Fibroblast of lung (primary cell): ENCODE measurements at regions not wholly inside any gene's neighbourhood (a gene's known extent, or its start where the extent isn't known, plus 50 kb on each side); places are given as distances from the start of the nearest gene placed in this dataset.

Experiments used
- DNase-seq, 2 donors: peaks; one replicate each; pipeline versions ENCODE4 v3.0.0 to v3.0.0-alpha.2; 2010; ENCODE audit warnings: low read depth in 2 of 2
- H2AFZ ChIP-seq: 2 replicates; pipeline ENCODE4 v1.5.1; 2012; ENCODE audit warnings: low read length, control low read depth, inconsistent platforms
- H3K27ac ChIP-seq: 2 replicates; pipeline ENCODE4 v1.5.1; 2011; ENCODE audit warnings: low read length, control low read depth; ENCODE audit not compliant: insufficient read depth
- H3K27me3 ChIP-seq: 2 replicates; pipeline ENCODE4 v1.5.1; 2011; ENCODE audit warnings: mild to moderate bottlenecking, low read length; ENCODE audit not compliant: control insufficient read depth, insufficient read depth
- H3K36me3 ChIP-seq: 2 replicates; pipeline ENCODE4 v1.5.1; 2011; ENCODE audit warnings: low read length; ENCODE audit not compliant: control insufficient read depth, insufficient read depth
- H3K4me1 ChIP-seq: 2 replicates; pipeline ENCODE4 v1.5.1; 2011; ENCODE audit warnings: low read length; ENCODE audit not compliant: control insufficient read depth, insufficient read depth; ENCODE audit errors: extremely low read depth
- H3K4me2 ChIP-seq: 2 replicates; pipeline ENCODE4 v1.5.1; 2011; ENCODE audit warnings: low read length, control low read depth; ENCODE audit not compliant: insufficient read depth; ENCODE audit errors: extremely low read depth
- H3K4me3 ChIP-seq, 4 experiments: fragments of 200-600 bp in 1 of 4; sonication (generic) in 1 of 4; replicated peaks in 1 of 4; 2 replicates each; pipeline ENCODE4 v1.5.1; 2011 to 2016; ENCODE audit warnings: low read length in 4 of 4, low read depth in 3 of 4, mild to moderate bottlenecking in 3 of 4, control low read depth in 2 of 4, inconsistent platforms in 1 of 4, mixed read lengths in 1 of 4; ENCODE audit not compliant: insufficient read depth in 1 of 4; ENCODE audit errors: control extremely low read depth in 1 of 4
- H3K79me2 ChIP-seq: 2 replicates; pipeline ENCODE4 v1.5.1; 2012; ENCODE audit warnings: mild to moderate bottlenecking, low read length, inconsistent platforms; ENCODE audit not compliant: control insufficient read depth, insufficient read depth
- H3K9ac ChIP-seq: 2 replicates; pipeline ENCODE4 v1.5.1; 2011; ENCODE audit warnings: mild to moderate bottlenecking, low read length, control low read depth; ENCODE audit not compliant: insufficient read depth
- H3K9me3 ChIP-seq: 2 replicates; pipeline ENCODE4 v1.5.1; 2012; ENCODE audit warnings: low read depth, low read length; ENCODE audit not compliant: control insufficient read depth, insufficient read depth
- H4K20me1 ChIP-seq: 2 replicates; pipeline ENCODE4 v1.5.1; 2011; ENCODE audit warnings: low read length; ENCODE audit not compliant: control insufficient read depth, insufficient read depth; ENCODE audit errors: extremely low read depth
- CTCF ChIP-seq, 2 donors: IDR thresholded peaks in 1 of 2; conservative IDR thresholded peaks in 1 of 2; 1 replicate in 1 of 2; 2 replicates in 1 of 2; pipeline ENCODE4 v1.5.1; 2011 to 2012; ENCODE audit warnings: low read length in 2 of 2, control low read depth in 1 of 2, inconsistent platforms in 1 of 2, low read depth in 1 of 2, mild to moderate bottlenecking in 1 of 2
- EZH2 ChIP-seq: IDR thresholded peaks from 2 replicates; pipeline ENCODE4 v1.5.1; 2012; ENCODE audit warnings: low read length, control low read depth, mild to moderate bottlenecking; ENCODE audit errors: missing control alignments

- H2AFZ ChIP-seq, result no peak overlapping the region
- no peaks in the 10 kb centered on the region for H4K20me1 ChIP-seq
- no peak overlapping the region for H3K4me3 ChIP-seq
- H3K4me2 ChIP-seq, result no peak overlapping the region
- TF ChIP-seq CTCF (conservative IDR thresholded peaks at IDR 0.05 in 1 of 2, IDR thresholded peaks at IDR 0.05 in 1 of 2; ENCODE audit: low read depth in 1 of 2, low read length in 2 of 2) (no peak), EZH2 (no peak)
- H3K27ac ChIP-seq, result no peak overlapping the region
- H3K9ac ChIP-seq, result no peak overlapping the region
- no peaks in the 10 kb centered on the region for H3K79me2 ChIP-seq
- H3K4me1 ChIP-seq, result no peaks in the 10 kb centered on the region
- DNase-seq, result no peak
- H3K9me3 ChIP-seq, result no peaks in the 10 kb centered on the region
- no peaks in the 10 kb centered on the region for H3K27me3 ChIP-seq
- no peaks in the 10 kb centered on the region for H3K36me3 ChIP-seq
These were observed 232.4 kb upstream of the CTSO start for GRCh38 chr4:156186111-156186510.

DNA sequence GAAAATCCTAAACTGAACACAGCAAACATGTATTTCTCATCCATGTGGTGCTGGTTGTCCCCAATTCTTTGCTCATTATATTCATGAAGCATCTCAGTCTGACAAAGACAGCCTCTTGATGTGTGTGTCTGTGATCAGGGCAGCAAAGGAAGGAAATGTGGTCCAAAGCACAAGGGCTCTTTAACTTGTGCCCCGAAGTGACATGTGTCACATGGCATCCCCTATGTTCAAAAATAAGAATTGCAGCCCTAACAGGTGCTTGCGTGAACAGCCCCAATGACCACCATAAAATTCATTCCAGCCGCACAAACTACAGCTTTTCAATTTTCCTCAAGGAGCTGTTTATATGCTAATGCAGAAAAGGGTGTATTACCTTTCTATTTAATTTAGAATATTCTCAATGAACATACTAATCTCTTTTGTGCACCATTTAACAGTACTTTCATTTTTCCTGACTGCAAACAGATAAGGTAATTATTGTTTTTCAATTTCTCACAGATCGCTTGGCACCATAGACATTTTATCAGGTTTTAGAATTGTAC, 231.9 kb upstream of the CTSO start:
- no peak overlapping the region for H2AFZ ChIP-seq
- no peak overlapping the region for H3K9ac ChIP-seq
- TF ChIP-seq CTCF (conservative IDR thresholded peaks at IDR 0.05 in 1 of 2, IDR thresholded peaks at IDR 0.05 in 1 of 2; ENCODE audit: low read depth in 1 of 2, low read length in 2 of 2) (no peak), EZH2 (no peak)
- H4K20me1 ChIP-seq, result no peaks in the 10 kb centered on the region
- no peak overlapping the region for H3K4me3 ChIP-seq
- no peaks in the 10 kb centered on the region for H3K27me3 ChIP-seq
- no peaks in the 10 kb centered on the region for H3K79me2 ChIP-seq
- H3K9me3 ChIP-seq, result no peaks in the 10 kb centered on the region
- no peaks in the 10 kb centered on the region for H3K36me3 ChIP-seq
- H3K27ac ChIP-seq, result no peak overlapping the region
- DNase-seq, result no peak
- no peaks in the 10 kb centered on the region for H3K4me1 ChIP-seq
- H3K4me2 ChIP-seq, result no peak overlapping the region

DNA sequence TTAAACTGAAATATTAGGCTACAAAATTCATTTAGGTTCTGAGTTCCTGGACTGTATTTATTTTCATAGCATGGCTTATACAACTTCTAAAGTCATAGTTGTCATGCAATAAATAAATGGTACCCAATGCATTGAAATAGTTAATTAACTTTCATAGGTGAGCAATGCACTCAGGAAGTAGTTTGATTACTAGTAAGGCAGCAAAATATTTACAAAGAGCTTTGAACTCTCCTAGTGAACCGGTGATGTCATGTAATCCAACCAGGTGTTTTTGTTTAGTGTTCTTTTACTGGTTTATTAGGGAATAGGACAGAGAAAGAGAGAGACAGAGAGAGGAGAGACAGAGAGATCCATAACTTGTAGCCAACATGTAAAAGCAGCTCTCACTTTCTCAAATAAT, 228.6 kb upstream of the CTSO start:
- no peak for TF ChIP-seq CTCF (conservative IDR thresholded peaks at IDR 0.05 in 1 of 2, IDR thresholded peaks at IDR 0.05 in 1 of 2; ENCODE audit: low read depth in 1 of 2, low read length in 2 of 2)
- no peak for TF ChIP-seq EZH2
- DNase-seq, result no peak
- Histone ChIP-seq H2AFZ (no peak overlapping the region), H3K9ac (no peak overlapping the region), H4K20me1 (no peaks in the 10 kb centered on the region), H3K36me3 (no peaks in the 10 kb centered on the region), H3K4me1 (no peaks in the 10 kb centered on the region), H3K9me3 (no peaks in the 10 kb centered on the region), H3K4me3 (no peak overlapping the region), H3K27me3 (no peaks in the 10 kb centered on the region), H3K4me2 (no peak overlapping the region), H3K27ac (no peak overlapping the region), H3K79me2 (no peaks in the 10 kb centered on the region)
